Testis (tissue), 2 donors: ENCODE measurements at regions not wholly inside any gene's neighbourhood (a gene's known extent, or its start where the extent isn't known, plus 50 kb on each side); places are given as distances from the start of the nearest gene placed in this dataset.

Experiments
- DNase-seq: peaks from one replicate; pipeline ENCODE4 v3.0.0-alpha.2; 2019
- H3K27ac ChIP-seq, 2 donors: fragments of 200-600 bp; sonication (generic); one replicate each; pipeline ENCODE4 v1.5.1; 2019
- H3K27me3 ChIP-seq: fragments of 200-600 bp; sonication (generic); one replicate; pipeline ENCODE4 v1.5.1; 2019
- H3K36me3 ChIP-seq: fragments of 200-600 bp; sonication (generic); one replicate; pipeline ENCODE4 v1.5.1; 2017; ENCODE audit warnings: low read depth; ENCODE audit errors: missing control alignments
- H3K4me1 ChIP-seq: fragments of 200-600 bp; sonication (generic); one replicate; pipeline ENCODE4 v1.5.1; 2019
- H3K4me3 ChIP-seq, 2 donors: fragments of 200-600 bp; sonication (generic); one replicate each; pipeline ENCODE4 v1.5.1; 2017 to 2019
- H3K9me3 ChIP-seq: fragments of 200-600 bp; sonication (generic); one replicate; pipeline ENCODE4 v1.5.1; 2017
- CTCF ChIP-seq, 3 experiments: fragments of 450-650 bp in 2 of 3; fragments of 200-600 bp in 1 of 3; sonication (generic) in 1 of 3; IDR thresholded peaks; one replicate each; pipeline ENCODE4 v1.5.1; 2016 to 2019; ENCODE audit warnings: antibody characterized with exemption in 3 of 3, mild to moderate bottlenecking in 2 of 3, moderate library complexity in 1 of 3
- POLR2A ChIP-seq: fragments of 450-650 bp; IDR thresholded peaks from one replicate; pipeline ENCODE4 v1.6.1; 2017; ENCODE audit warnings: antibody characterized with exemption, mild to moderate bottlenecking, moderate library complexity
- WGBS, 2 donors: methylation state at CpG; one replicate each; pipeline ENCODE4 v1.1.5; 2018; 5-methylcytosine and 5-hydroxymethylcytosine counted together
- intact Hi-C: fragments of 100-400 bp; cut with DNase I; formaldehyde crosslinking; loops from one replicate; pipeline ENCODE4 v1.15.1; 2023; ENCODE audit warnings: low total_unique reads

GRCh38 chr6:112979830-112980229, 632.7 kb downstream of the RFPL4B start:
- DNase-seq = no peak
- Histone ChIP-seq H3K9me3 (no peaks in the 10 kb centered on the region), H3K36me3 (no peaks in the 10 kb centered on the region), H3K4me1 (no peaks in the 10 kb centered on the region), H3K27ac (no peak overlapping the region), H3K4me3 (no peak overlapping the region), H3K27me3 (no peaks in the 10 kb centered on the region)
- TF ChIP-seq POLR2A (no peak), CTCF (IDR thresholded peaks at IDR 0.05) (no peak)
- intact Hi-C loops = no loop called here
- WGBS, 2 donors = 42% methylated on average over 5 of the region's 5 CpGs

DNA sequence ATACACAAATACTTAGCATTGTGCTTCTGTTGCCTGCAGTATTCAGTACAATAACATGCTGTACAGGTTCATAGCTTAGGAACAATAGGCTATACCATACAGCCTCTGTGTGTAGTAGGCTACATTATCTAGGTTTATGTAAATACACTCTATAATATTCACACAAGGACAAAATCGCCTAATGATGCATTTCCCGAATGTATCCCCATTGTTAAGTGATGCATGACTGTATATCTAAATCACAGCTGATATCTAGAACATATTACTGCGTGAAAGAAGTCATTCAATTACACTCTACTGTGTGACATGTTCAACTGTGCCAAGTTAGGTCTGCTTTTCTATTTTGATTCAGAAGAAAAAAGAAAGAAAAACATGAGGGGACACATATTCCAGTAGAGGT, 633.5 kb downstream of the RFPL4B start:
- H3K4me1 ChIP-seq = no peaks in the 10 kb centered on the region
- H3K27me3 ChIP-seq = no peaks in the 10 kb centered on the region
- no peak overlapping the region for H3K4me3 ChIP-seq
- 87 to 96% methylated on average over 3 of the region's 3 CpGs for WGBS, 2 donors
- TF ChIP-seq CTCF (IDR thresholded peaks at IDR 0.05) (no peak), POLR2A (no peak)
- H3K36me3 ChIP-seq = no peaks in the 10 kb centered on the region
- no peak overlapping the region for H3K27ac ChIP-seq
- no peak for DNase-seq
- no peaks in the 10 kb centered on the region for H3K9me3 ChIP-seq
- intact Hi-C loops = no loop called here

- H3K27me3 ChIP-seq = no peaks in the 10 kb centered on the region
- 95% methylated on average over 1 of the region's 1 CpG for WGBS, 2 donors
- no peak for DNase-seq
- intact Hi-C loops = no loop called here
- H3K27ac ChIP-seq = no peak overlapping the region
- H3K36me3 ChIP-seq = no peaks in the 10 kb centered on the region
- H3K4me3 ChIP-seq = no peak overlapping the region
- no peak for TF ChIP-seq CTCF (IDR thresholded peaks at IDR 0.05)
- no peak for TF ChIP-seq POLR2A
- H3K9me3 ChIP-seq = no peaks in the 10 kb centered on the region
- H3K4me1 ChIP-seq = no peaks in the 10 kb centered on the region
Observed at GRCh38 chr6:112983713-112984261, 636.7 kb downstream of the RFPL4B start.

DNA sequence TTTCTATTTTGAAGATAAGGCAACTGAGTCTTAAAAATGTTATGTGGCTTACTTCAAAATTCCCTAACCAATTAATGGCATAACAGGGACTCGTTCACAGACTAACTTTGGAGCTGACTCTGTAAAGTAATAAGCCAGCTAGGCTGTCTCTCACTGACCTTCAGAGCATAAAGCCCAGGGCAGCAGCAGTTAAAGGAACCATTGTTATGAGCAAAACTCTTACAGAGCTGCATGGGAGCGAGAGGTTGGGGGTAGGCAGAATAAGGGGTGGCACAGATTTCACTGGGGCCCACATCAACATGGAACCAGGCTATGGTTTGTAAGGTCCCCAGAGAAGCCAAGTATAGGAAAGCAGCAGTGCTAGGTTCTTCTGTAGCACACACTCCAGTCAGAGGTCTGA, 637.8 kb downstream of the RFPL4B start:
- TF ChIP-seq CTCF (IDR thresholded peaks at IDR 0.05) (no peak), POLR2A (no peak)
- Histone ChIP-seq H3K36me3 (no peaks in the 10 kb centered on the region), H3K27me3 (no peaks in the 10 kb centered on the region), H3K4me1 (no peaks in the 10 kb centered on the region), H3K9me3 (no peaks in the 10 kb centered on the region), H3K27ac (no peak overlapping the region), H3K4me3 (no peak overlapping the region)
- WGBS, 2 donors = 69 to 73% methylated on average over 2 of the region's 2 CpGs
- no peak for DNase-seq
- intact Hi-C loops = no loop called here

DNA sequence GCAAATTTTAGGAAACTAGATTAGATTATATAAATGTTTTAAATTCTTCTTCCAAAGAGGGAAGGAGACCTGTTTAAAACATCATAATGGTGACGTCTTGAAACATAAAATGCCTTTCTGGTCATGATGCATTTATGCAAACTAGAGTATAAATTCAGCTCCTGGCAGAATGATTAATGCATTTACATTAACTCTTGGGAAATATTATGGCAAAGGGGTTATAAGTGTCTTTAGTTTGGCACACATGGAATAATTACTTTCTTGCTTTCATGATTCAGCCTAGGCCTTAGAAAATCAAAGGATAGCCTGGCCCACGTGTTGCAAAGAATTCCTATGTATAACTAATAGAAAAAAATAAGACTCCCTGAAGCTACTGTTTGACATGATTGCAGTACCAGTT, 639.2 kb downstream of the RFPL4B start:
- Histone ChIP-seq H3K4me3 (no peak overlapping the region), H3K27ac (no peak overlapping the region), H3K27me3 (no peaks in the 10 kb centered on the region), H3K4me1 (no peaks in the 10 kb centered on the region), H3K9me3 (no peaks in the 10 kb centered on the region), H3K36me3 (no peaks in the 10 kb centered on the region)
- TF ChIP-seq POLR2A (no peak), CTCF (IDR thresholded peaks at IDR 0.05) (no peak)
- WGBS, 2 donors = 91 to 93% methylated on average over 2 of the region's 2 CpGs
- intact Hi-C loops = no loop called here
- DNase-seq = no peak
